ENCODE measurements at regions not wholly inside any gene's neighbourhood (a gene's known extent, or its start where the extent isn't known, plus 50 kb on each side); places are given as distances from the start of the nearest gene placed in this dataset.

GRCh38 chr2:120515759-120516678, 170.1 kb downstream of the INHBB start:
- DNase-seq (ENCODE audit: low read depth): no peak

GRCh38 chr2:120516679-120517314, 170.9 kb downstream of the INHBB start:
- DNase-seq (ENCODE audit: low read depth): no peak

DNA sequence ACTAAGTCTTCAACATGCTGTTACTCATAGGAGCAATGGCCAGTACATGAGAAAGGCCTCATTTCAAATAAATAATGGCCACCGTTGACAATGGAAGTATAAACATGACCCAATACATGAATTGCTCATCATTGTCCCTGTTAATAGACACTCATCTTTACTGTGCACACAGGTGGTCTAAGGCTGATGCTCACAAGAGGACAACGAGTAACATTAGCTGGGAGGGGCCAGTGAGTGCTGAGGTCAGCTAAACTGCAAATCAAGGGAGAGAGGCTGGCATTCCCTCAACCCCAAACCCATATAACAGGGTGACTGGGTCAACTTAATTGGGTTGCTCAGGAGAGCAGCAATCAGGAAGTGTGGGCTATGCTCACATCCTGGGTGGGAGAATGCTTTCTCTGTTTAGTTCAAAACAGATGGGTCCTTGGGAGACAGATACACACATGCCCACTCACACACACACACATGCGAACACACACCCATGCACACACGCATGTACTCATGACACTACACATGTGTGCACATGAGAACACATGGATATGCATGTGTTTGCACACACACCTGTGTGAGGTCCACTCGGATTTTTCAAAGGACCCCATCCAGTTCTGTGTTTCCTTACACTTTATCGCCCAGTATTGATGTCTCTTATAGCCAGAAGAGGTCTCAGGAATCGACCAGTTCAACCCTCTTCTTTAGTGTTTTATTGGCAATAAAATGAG, 172.0 kb downstream of the INHBB start:
- DNase-seq (ENCODE audit: low read depth): no peak

DNA sequence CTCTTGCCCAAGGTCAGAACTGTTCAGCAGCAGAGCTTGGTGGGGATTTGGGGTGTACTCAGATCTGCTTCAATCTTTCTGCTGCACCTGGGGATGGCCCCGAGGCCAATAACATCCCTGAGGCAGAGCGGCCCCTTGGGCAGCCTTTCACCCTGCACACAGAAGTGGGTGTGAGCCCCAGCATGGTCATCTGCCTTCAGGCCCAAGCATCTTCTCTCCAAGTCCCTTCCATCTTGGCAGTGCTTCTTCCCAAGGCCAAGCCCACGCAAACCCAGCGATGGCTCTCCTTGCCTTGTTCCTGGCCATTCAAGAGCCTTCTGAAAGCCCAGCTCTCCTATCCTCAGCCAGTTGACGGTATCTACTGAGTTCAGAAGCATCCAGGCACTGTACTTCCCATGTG, 172.9 kb downstream of the INHBB start:
- no peak for DNase-seq (ENCODE audit: low read depth)

DNA sequence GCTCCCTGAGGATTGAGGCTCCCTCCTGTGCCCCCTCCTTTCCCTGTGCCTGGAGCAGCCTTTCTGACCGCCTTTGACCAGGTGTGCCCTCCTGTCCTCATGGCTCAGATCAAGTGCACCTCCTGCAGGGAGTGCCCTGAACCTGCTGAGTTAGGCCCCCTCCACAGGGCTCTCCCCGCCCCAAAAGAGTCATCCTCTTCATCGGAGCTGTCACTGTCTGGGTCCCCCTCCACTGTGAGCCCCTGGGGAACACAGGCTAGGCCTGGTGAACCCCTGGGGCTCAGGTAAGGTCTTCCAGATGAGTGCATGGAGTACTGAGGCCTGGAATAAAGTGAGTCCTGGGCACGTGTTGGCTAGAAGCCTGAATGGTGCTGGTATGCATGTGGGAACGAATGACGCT, 173.5 kb downstream of the INHBB start:
- DNase-seq (ENCODE audit: low read depth): no peak

DNA sequence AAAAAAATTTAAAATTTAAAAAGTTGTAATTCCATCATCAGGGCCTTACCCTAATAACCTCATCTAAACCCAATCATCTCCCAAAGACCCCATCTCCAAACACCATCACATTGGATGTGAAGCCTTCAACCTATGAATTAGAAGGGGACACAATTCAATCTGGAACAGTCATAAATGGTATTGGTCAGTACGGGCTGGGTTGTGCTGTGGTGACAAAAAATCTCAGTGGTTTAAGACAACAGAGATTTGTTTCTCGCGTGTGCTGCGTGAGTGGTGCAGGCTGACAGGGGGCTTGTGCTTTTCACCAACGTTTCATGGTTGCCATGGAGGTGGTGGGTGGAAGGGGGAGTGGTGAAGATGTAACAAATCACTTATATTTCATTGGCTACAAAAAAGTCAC, 174.5 kb downstream of the INHBB start:
- no peak for DNase-seq (ENCODE audit: low read depth)

- DNase-seq (ENCODE audit: low read depth): peak; percentile 17
These were observed 175.3 kb downstream of the INHBB start for GRCh38 chr2:120520929-120521912.

- no peak for DNase-seq (ENCODE audit: low read depth)
These were observed 176.3 kb downstream of the INHBB start for GRCh38 chr2:120522151-120522751.

DNA sequence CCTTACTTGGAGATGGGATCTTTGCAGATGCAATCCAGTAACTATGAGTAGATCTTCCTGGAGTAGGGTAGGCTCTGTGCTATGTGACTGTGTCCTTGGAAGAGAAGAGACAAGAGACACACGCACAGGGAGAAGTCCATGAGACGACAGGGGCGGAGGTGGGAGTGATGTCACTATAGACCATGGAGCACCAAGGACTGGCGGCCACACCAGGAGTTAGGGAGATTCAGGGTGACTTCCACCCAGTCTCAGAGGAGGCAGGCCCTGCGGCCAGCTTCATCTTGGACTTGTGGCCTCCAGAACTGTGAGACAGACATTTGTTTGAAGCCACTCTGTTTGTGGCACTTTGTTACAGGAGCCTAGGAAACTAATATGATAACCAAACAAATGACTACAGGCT, 177.8 kb downstream of the INHBB start:
- no peak for DNase-seq (ENCODE audit: low read depth)

- DNase-seq (ENCODE audit: low read depth): no peak
These were observed 178.2 kb downstream of the INHBB start for GRCh38 chr2:120524174-120524573.

GRCh38 chr2:120525056-120526046, 179.4 kb downstream of the INHBB start:
- DNase-seq (ENCODE audit: low read depth): no peak

- DNase-seq (ENCODE audit: low read depth): no peak
These were observed 180.2 kb downstream of the INHBB start for GRCh38 chr2:120526047-120526562.

- DNase-seq (ENCODE audit: low read depth): no peak
These were observed 181.3 kb downstream of the INHBB start for GRCh38 chr2:120526997-120527945.

GRCh38 chr2:120528051-120528692, 182.2 kb downstream of the INHBB start:
- no peak for DNase-seq (ENCODE audit: low read depth)

DNA sequence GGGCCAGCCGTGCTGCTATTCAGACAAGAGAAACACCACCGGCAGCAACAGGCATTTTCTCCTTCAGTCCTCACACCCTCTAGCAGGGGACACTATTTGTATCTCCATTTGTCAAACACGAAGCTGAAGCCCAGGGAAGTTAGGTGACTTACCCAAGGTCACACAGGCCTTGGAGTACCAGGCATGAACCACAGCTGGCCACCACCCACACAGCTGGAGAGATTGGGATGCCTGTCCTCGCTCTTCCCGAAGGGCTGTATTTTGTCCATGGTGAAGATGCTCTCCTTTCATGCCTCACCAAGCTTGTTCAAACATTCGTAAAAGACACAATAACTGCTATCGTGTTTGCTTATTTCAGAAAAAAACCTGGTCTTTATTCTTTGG, 182.7 kb downstream of the INHBB start:
- DNase-seq (ENCODE audit: low read depth): no peak

DNA sequence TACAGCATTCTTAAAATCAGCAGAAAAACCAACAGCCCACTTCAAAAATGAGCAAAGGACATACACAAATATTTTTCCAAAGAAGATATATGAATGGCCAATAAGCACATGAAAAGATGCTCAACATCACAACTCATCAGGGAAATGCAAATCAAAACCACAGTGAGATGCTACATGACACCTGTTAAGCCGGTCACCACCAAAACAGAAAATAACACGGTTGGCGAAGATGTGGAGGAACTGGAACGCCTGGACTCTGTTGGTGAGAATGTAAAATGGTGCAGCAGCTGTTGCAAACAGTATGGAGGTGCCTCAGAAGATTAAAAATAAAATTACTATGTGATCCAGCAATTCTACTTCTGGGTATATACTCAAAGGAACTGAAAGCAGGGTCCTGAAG, 184.8 kb downstream of the INHBB start:
- DNase-seq (ENCODE audit: low read depth): no peak

DNA sequence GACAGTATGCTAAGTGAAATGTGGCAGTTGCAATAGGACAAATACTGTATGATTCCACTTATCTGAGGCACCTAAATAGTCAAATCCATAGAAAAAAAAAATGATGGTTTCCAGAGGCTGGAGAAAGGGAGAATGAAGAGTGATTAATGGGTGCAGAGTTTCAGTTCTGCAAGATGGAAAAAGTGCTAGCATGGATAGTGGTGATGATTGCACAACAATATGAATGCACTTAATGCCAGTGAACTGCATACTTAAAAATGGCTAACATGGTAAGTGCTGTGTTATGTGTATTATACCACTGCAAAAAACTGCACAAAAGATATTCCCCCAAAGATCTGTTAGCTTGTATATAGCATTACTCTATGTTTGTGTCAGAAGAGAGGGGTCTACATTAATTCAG, 185.4 kb downstream of the INHBB start:
- peak; percentile 67 for DNase-seq (ENCODE audit: low read depth)

Data from fibroblast of gingiva (primary cell).